HUES48 (cell line): ENCODE measurements at regions not wholly inside any gene's neighbourhood (a gene's known extent, or its start where the extent isn't known, plus 50 kb on each side); places are given as distances from the start of the nearest gene placed in this dataset.
"Not testable (repeated sequence)": the region's sequence is repeated elsewhere in the genome, so short reads cannot be mapped to it uniquely, and the experiment has no call there.

Experiments used
- H3K27ac ChIP-seq: one replicate; pipeline ENCODE4 v1.7.0; 2013; ENCODE audit warnings: low read depth, low read length, inconsistent platforms
- H3K27me3 ChIP-seq: 2 replicates; pipeline ENCODE4 v1.6.1; 2013; ENCODE audit warnings: mild to moderate bottlenecking, low read length; ENCODE audit not compliant: control insufficient read depth, insufficient read depth
- H3K36me3 ChIP-seq: 2 replicates; pipeline ENCODE4 v1.6.1; 2013; ENCODE audit warnings: low read length; ENCODE audit not compliant: control insufficient read depth, insufficient read depth
- H3K4me1 ChIP-seq: 2 replicates; pipeline ENCODE4 v1.6.1; 2013; ENCODE audit warnings: mild to moderate bottlenecking, low read length; ENCODE audit not compliant: control insufficient read depth, insufficient read depth
- H3K4me3 ChIP-seq: 2 replicates; pipeline ENCODE4 v1.5.1; 2013; ENCODE audit warnings: mild to moderate bottlenecking, low read depth, low read length
- H3K9ac ChIP-seq: 2 replicates; pipeline ENCODE4 v1.6.1; 2013; ENCODE audit warnings: mild to moderate bottlenecking, low read depth, low read length, moderate library complexity
- H3K9me3 ChIP-seq: 2 replicates; pipeline ENCODE4 v1.6.1; 2013; ENCODE audit warnings: low read length; ENCODE audit not compliant: control insufficient read depth, insufficient read depth

DNA sequence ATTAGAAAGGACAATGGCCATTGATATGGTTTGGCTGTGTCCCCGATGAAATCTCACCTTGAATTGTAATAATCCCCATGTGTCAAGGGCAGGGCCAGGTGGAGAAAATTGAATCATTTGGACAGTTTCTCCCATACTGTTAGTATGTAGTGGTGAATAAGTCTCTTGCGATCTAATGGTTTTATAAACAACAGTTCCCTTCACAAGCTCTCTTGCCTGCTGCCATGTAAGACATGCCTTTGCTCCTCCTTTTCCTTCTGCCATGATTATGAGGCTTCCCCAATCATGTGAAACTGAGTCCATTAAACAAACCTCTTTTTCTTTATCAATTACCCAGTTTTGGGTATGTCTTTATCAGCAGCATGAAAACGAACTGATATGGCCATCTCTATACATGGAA lies 302.7 kb downstream of the SFMBT2 start:
- Histone ChIP-seq H3K27me3 (no peaks in the 10 kb centered on the region), H3K27ac (no peak overlapping the region), H3K9me3 (no peaks in the 10 kb centered on the region; the same call in 1 of the 2 replicates), H3K4me3 (no peak overlapping the region), H3K4me1 (no peaks in the 10 kb centered on the region), H3K36me3 (no peaks in the 10 kb centered on the region), H3K9ac (no peak overlapping the region)

DNA sequence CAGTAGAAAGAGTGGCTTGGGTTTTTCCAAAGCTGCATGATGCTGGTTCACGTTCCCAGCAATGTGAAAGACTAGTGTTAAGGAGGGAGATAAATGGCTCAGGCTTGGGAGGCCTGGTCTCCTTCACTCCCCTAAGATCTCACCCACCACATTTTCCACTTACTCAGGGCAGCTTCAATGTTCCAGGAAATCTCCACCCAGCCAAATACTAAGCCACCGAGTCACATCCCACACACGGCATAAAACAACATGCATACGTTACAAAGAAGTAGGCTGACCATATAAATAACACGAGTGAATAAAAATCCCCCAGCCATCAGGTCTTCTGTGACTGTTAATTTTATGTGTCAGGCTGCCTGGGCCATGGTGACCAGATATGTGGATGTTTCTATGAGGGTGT lies 303.5 kb downstream of the SFMBT2 start:
- Histone ChIP-seq H3K36me3 (no peaks in the 10 kb centered on the region), H3K4me3 (no peak overlapping the region), H3K9me3 (no peaks in the 10 kb centered on the region; the same call in 1 of the 2 replicates), H3K27ac (no peak overlapping the region), H3K4me1 (no peaks in the 10 kb centered on the region), H3K9ac (no peak overlapping the region), H3K27me3 (no peaks in the 10 kb centered on the region)

DNA sequence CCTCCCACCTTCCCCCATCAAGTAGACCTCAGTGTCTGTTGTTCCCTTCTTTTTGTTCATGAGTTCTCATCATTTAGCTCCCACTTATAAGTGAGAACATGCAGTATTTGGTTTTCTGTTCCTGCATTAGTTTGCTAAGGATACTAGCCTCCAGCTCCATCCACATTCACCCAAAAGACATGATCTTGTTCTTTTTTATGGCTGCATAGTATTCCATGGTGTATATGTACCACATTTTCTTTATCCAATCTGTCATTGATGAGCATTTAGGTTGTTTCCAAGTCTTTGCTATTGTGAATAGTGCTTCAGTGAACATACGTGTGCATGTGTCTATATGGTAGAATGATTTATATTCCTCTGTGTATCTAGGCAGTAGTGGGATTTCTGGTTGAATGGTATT lies 306.5 kb downstream of the SFMBT2 start:
- not testable (repeated sequence) for H3K4me3 ChIP-seq, H3K27me3 ChIP-seq, H3K9me3 ChIP-seq, H3K36me3 ChIP-seq, H3K27ac ChIP-seq, H3K4me1 ChIP-seq, H3K9ac ChIP-seq

- no peak overlapping the region for H3K9ac ChIP-seq
- no peaks in the 10 kb centered on the region for H3K4me1 ChIP-seq
- H3K9me3 ChIP-seq = no peaks in the 10 kb centered on the region; the same call in 1 of the 2 replicates
- no peak overlapping the region for H3K4me3 ChIP-seq
- H3K27ac ChIP-seq = no peak overlapping the region
- no peaks in the 10 kb centered on the region for H3K36me3 ChIP-seq
- H3K27me3 ChIP-seq = no peaks in the 10 kb centered on the region
These were observed 308.1 kb downstream of the SFMBT2 start for GRCh38 chr10:7102557-7103349.

DNA sequence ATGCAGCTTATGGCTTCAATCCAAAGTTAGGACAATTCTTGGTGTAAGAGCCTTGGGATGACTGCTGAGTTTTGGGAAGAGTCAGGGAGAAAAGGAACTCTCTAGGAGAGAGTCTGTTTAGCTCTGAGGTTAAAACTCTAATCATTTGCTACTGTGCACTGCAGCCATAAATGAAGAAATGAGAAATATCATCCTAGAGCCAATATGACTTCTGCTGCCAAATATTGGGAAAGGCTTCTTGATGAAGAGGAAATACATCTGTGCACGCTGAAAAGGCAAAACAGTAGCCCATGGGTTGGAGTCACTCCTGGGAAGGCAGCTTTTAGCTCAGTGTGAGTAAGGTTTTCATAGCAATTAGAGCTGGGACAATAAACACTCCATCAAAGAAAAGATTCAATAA lies 308.8 kb downstream of the SFMBT2 start:
- Histone ChIP-seq H3K4me1 (no peaks in the 10 kb centered on the region), H3K36me3 (no peaks in the 10 kb centered on the region), H3K27me3 (no peaks in the 10 kb centered on the region), H3K9me3 (no peaks in the 10 kb centered on the region), H3K9ac (no peak overlapping the region), H3K4me3 (no peak overlapping the region), H3K27ac (no peak overlapping the region)

GRCh38 chr10:7101451-7101850 lies 309.4 kb downstream of the SFMBT2 start:
- H3K4me3 ChIP-seq = no peak overlapping the region

DNA sequence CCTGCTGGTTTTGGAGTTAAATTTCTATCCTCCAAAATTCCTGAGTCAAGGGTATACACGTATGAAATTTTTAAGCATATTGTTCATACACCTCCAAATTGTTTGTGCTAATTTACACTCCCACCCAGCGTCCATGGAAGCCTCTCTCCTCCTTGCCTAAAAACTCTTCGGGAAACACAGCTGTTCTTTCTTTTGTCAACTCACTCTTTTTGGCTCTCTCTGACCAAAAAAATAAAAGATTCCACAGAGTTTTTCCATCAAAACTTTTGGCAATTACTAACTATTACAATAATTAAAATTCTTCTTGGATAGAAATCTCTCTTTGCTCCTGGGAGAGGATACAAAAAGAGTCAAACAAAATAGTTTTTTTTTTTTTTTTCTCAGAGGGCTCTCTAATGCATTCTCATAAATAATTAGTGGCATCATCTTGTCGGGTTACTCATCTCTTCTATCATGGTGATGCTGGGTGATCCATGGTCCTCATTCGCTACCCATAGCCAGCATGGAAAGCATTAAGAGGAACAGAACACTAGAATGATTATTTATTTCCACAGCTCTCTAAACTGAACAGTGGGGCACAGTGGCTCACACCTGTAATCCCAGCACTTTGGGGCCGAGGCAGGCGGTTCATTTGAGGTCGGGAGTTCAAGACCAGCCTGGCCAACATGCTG lies 310.7 kb downstream of the SFMBT2 start:
- H3K9ac ChIP-seq = no peak overlapping the region

More at GRCh38 chr10:7101451-7101850, 309.4 kb downstream of the SFMBT2 start:
- Histone ChIP-seq H3K9me3 (no peaks in the 10 kb centered on the region), H3K36me3 (no peaks in the 10 kb centered on the region), H3K4me1 (no peaks in the 10 kb centered on the region), H3K9ac (no peak overlapping the region), H3K27ac (no peak overlapping the region), H3K27me3 (no peaks in the 10 kb centered on the region)

GRCh38 chr10:7098160-7098762 lies 312.6 kb downstream of the SFMBT2 start:
- Histone ChIP-seq H3K9me3 (no peaks in the 10 kb centered on the region), H3K9ac (no peak overlapping the region), H3K4me1 (no peaks in the 10 kb centered on the region), H3K27ac (no peak overlapping the region), H3K27me3 (no peaks in the 10 kb centered on the region), H3K36me3 (no peaks in the 10 kb centered on the region), H3K4me3 (no peak overlapping the region)

More for the DNA sequence above, 310.7 kb downstream of the SFMBT2 start:
- Histone ChIP-seq H3K4me1 (no peaks in the 10 kb centered on the region), H3K36me3 (no peaks in the 10 kb centered on the region), H3K27me3 (no peaks in the 10 kb centered on the region), H3K4me3 (no peak overlapping the region), H3K9me3 (no peaks in the 10 kb centered on the region), H3K27ac (no peak overlapping the region)

GRCh38 chr10:7094781-7095180 lies 316.1 kb downstream of the SFMBT2 start:
- H3K4me3 ChIP-seq = no peak overlapping the region
- H3K9me3 ChIP-seq = no peaks in the 10 kb centered on the region
- no peaks in the 10 kb centered on the region for H3K27me3 ChIP-seq
- H3K36me3 ChIP-seq = no peaks in the 10 kb centered on the region
- H3K4me1 ChIP-seq = no peaks in the 10 kb centered on the region
- no peak overlapping the region for H3K27ac ChIP-seq
- H3K9ac ChIP-seq = no peak overlapping the region

DNA sequence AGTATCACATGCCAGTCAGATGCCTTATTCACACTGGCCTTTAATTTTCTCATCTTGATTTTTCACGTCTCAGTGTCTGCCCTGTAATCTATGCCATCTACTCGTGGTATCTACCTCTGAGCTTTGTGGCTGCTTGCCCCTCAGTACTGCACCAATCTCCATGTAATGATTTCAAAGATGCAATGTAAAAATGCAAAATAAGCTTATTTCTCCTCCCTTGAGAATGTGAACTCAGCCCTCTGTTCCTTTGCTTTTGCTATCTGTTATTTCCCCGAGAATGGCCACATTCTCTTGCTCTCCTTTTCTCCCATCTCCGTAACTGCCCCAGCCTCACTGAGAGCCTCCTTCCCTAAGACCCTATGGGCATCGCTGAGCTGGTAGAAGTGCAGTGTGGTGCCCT lies 317.5 kb downstream of the SFMBT2 start:
- no peaks in the 10 kb centered on the region for H3K27me3 ChIP-seq
- no peaks in the 10 kb centered on the region for H3K9me3 ChIP-seq

GRCh38 chr10:7092603-7093002 lies 318.2 kb downstream of the SFMBT2 start:
- no peak overlapping the region for H3K9ac ChIP-seq
- H3K9me3 ChIP-seq = no peaks in the 10 kb centered on the region
- H3K4me1 ChIP-seq = no peaks in the 10 kb centered on the region
- H3K36me3 ChIP-seq = no peaks in the 10 kb centered on the region
- H3K27me3 ChIP-seq = no peaks in the 10 kb centered on the region
- H3K27ac ChIP-seq = no peak overlapping the region
- H3K4me3 ChIP-seq = no peak overlapping the region

More for the DNA sequence above, 317.5 kb downstream of the SFMBT2 start:
- no peak overlapping the region for H3K9ac ChIP-seq
- H3K4me1 ChIP-seq = no peaks in the 10 kb centered on the region
- H3K36me3 ChIP-seq = no peaks in the 10 kb centered on the region
- no peak overlapping the region for H3K27ac ChIP-seq
- no peak overlapping the region for H3K4me3 ChIP-seq
